ENCODE measurements at regions not wholly inside any gene's neighbourhood (a gene's known extent, or its start where the extent isn't known, plus 50 kb on each side); places are given as distances from the start of the nearest gene placed in this dataset.

GRCh38 chr10:110409488-110409887 lies 88.2 kb upstream of the DUSP5 start:
- TF ChIP-seq CTCF (IDR thresholded peaks at IDR 0.05) (no peak), EZH2phosphoT487 (IDR thresholded peaks at IDR 0.05) (no peak), EZH2 (IDR thresholded peaks at IDR 0.05) (no peak)
